ENCODE measurements at regions not wholly inside any gene's neighbourhood (a gene's known extent, or its start where the extent isn't known, plus 50 kb on each side); places are given as distances from the start of the nearest gene placed in this dataset.
"Not testable (repeated sequence)": the region's sequence is repeated elsewhere in the genome, so short reads cannot be mapped to it uniquely, and the experiment has no call there.

DNA sequence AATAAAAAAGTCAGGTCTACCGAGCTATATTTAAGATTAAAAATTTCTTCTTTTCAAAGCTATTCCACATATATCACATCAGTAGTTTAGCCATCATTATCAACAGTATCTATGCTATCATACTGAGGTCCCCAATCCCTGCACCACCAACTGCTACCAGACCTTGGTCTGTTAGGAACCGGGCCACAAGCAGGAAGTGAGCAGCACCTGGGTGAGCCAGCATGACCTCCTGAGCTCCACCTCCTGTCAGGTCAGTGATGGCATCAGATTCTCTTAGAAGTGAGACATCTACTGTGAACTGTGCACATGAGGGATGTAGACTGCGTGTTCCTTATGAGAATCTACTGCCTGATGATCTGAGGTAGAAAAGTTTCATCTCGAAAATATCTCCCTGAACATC, 632.1 kb upstream of the KCND2 start:
- no peaks in the 10 kb centered on the region for H3K4me1 Mint-ChIP-seq (ENCODE audit: low read depth in 2 of 2)
- no peak overlapping the region for H3K4me3 Mint-ChIP-seq
- no peak for ATAC-seq
- H3K9me3 Mint-ChIP-seq: peaks cover 27% of the 10 kb centered on the region
- DNase-seq (ENCODE audit: low spot score): no peak
- no peaks in the 10 kb centered on the region for H3K27me3 Mint-ChIP-seq
- H3K36me3 Mint-ChIP-seq: peaks cover 17% of the 10 kb centered on the region
- no peak overlapping the region for H3K27ac Mint-ChIP-seq

DNA sequence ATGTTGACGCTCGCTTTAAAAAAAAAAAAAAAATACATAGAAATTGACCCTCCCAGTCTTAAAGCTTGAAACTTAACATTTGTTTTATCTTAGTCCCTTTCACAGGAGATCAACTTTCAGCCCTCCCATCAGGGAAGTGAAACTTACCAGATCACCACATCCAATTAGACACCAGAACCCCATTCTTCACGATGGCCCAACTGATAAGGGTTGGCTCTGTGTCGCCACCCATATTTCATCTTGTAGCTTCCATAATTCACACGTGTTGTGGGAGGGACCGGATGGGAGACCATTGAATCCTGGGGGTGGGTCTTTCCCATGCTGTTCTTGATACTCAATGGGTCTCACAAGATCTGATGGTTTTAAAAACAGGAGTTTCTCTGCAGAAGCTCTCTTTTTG, 629.4 kb upstream of the KCND2 start:
- ATAC-seq: no peak
- H3K27me3 Mint-ChIP-seq: no peaks in the 10 kb centered on the region

DNA sequence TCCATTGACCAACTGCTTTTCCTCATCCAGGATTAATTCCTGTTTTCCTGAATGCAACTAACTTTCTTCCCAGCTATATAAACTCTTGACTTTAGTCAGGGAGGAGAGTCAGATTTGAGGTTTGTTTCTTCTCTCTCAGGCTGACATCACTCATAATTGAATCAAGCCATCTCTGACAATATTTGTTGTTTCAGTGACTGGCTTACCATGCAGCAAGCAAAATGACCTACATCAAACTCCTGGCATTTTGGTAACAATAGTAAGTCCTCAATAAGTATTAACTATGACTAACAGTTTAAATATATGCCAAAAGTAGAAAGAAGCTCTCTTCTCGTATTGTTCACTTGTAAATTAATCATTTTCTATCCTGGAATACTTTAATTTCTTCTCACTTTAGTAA, 625.7 kb upstream of the KCND2 start:
- ATAC-seq (no peak), DNase-seq (ENCODE audit: low spot score) (no peak)
- H3K36me3 Mint-ChIP-seq: peaks cover 11% of the 10 kb centered on the region
- peaks cover 19% of the 10 kb centered on the region for H3K9me3 Mint-ChIP-seq
- no peak overlapping the region for H3K27ac Mint-ChIP-seq
- H3K27me3 Mint-ChIP-seq: no peaks in the 10 kb centered on the region
- H3K4me3 Mint-ChIP-seq: no peak overlapping the region
- H3K4me1 Mint-ChIP-seq (ENCODE audit: low read depth in 2 of 2): no peaks in the 10 kb centered on the region

More for the DNA sequence above, 629.4 kb upstream of the KCND2 start:
- no peak overlapping the region for H3K27ac Mint-ChIP-seq
- H3K36me3 Mint-ChIP-seq: peaks cover 19% of the 10 kb centered on the region
- H3K4me1 Mint-ChIP-seq (ENCODE audit: low read depth in 2 of 2): no peaks in the 10 kb centered on the region
- no peak overlapping the region for H3K4me3 Mint-ChIP-seq
- H3K9me3 Mint-ChIP-seq: peaks cover 23% of the 10 kb centered on the region
- no peak for DNase-seq (ENCODE audit: low spot score)

DNA sequence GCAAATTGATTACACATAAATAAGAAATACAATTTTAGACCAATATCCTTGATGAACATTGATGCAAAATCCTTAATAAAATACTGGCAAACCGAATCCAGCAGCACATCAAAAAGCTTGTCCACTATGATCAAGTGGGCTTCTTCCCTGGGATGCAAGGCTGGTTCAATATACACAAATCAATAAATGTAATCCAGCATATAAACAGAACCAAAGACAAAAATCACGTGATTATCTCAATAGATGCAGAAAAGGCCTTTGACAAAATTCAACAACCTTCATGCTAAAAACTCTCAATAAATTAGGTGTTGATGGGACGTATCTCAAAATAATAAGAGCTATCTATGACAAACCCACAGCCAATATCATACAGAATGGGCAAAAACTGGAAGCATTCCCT, 624.2 kb upstream of the KCND2 start:
- H3K4me3 Mint-ChIP-seq; DNase-seq (ENCODE audit: low spot score); ATAC-seq; H3K4me1 Mint-ChIP-seq (ENCODE audit: low read depth in 2 of 2); H3K27me3 Mint-ChIP-seq; H3K27ac Mint-ChIP-seq: not testable (repeated sequence)
- peaks cover 20% of the 10 kb centered on the region for H3K9me3 Mint-ChIP-seq
- H3K36me3 Mint-ChIP-seq: peaks cover 11% of the 10 kb centered on the region

DNA sequence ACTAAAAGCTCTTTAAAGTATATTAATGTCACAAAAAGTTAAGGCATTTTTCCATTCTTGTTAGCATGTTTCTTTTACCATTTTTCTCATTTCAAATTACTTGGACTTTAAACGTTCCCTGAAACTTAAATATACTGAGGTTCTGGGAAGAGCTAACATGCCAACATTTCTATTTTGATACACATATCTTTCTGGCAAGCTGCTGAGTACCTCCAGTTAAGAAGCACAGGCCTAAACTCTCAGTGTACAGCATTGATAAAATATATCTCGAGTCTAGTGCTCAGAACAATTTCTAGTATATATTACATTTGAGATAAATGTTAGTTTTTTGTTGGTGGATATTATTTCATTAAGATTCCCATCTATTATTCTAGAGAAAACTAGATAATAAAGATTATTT, 612.9 kb upstream of the KCND2 start:
- Mint-ChIP-seq H3K27ac (no peak overlapping the region), H3K4me1 (ENCODE audit: low read depth in 2 of 2) (no peaks in the 10 kb centered on the region), H3K36me3 (no peaks in the 10 kb centered on the region), H3K9me3 (peaks cover 4% of the 10 kb centered on the region), H3K4me3 (no peak overlapping the region), H3K27me3 (no peaks in the 10 kb centered on the region)
- no peak for DNase-seq (ENCODE audit: low spot score)
- ATAC-seq: no peak

DNA sequence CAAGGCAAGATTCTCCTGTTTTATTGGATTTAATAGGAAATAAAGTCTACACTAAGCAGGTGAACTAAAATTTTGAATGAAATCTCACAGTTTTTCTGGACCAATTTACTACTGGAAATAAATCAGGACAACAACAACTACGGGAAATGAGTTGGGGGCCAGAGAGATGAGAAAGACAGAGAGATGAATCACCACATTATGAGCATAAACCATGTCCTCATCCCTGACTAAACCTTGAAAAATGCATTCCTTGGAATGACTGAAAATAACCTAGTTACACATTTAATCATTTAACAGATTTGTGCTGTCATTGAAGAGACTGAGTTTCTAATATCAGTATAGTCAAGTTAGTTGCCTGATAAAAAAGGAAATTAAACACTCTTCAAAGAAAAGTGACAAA, 608.4 kb upstream of the KCND2 start:
- ATAC-seq (no peak), DNase-seq (ENCODE audit: low spot score) (no peak)
- no peak overlapping the region for H3K27ac Mint-ChIP-seq
- H3K27me3 Mint-ChIP-seq: no peaks in the 10 kb centered on the region
- peaks cover 4% of the 10 kb centered on the region for H3K36me3 Mint-ChIP-seq
- no peak overlapping the region for H3K4me3 Mint-ChIP-seq
- H3K9me3 Mint-ChIP-seq: peaks cover 16% of the 10 kb centered on the region
- H3K4me1 Mint-ChIP-seq (ENCODE audit: low read depth in 2 of 2): no peaks in the 10 kb centered on the region

DNA sequence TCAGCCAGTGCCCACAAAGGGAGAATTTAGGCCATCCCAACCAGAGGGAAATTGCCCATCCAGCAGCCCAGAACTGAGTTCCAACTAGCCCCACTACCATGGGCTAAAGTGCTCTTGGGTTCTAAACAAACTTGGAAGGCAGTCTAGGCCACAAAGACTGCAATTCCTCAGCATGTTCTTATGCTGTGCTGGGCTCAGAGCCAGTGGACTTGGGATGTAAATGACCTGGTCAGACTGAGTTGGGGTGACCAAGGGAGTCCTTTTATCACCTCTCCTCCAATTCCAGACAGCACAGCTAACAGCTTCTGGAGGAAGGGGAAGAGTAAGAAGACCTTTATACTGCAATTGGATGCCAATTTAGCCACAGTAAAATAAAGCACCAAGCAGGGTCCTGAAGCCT, 607.2 kb upstream of the KCND2 start:
- Mint-ChIP-seq H3K4me3 (no peak overlapping the region), H3K27me3 (no peaks in the 10 kb centered on the region), H3K27ac (no peak overlapping the region), H3K4me1 (ENCODE audit: low read depth in 2 of 2) (no peaks in the 10 kb centered on the region), H3K9me3 (peaks cover 21% of the 10 kb centered on the region), H3K36me3 (peaks cover 4% of the 10 kb centered on the region)
- DNase-seq (ENCODE audit: low spot score) (no peak), ATAC-seq (no peak)

DNA sequence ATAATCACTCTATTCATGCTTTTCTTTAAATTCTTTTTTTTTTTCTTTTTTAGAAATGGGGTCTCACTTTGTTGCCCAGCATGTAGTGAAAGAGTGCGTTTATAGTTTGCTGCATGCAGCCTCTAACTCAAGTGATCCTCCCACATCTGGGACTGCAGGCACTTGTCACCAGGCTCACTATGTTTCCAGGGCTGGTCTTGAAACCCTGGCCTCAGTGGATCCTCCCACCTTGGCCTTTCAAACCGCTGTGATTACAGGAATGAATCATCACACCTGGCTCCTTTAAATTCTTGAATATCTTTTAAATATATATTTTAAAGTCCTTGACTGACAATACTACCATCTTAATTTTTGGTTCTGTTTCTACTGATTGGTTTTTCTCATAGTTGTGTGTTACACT, 591.6 kb upstream of the KCND2 start:
- no peak for DNase-seq (ENCODE audit: low spot score)
- no peak overlapping the region for H3K27ac Mint-ChIP-seq
- H3K4me1 Mint-ChIP-seq (ENCODE audit: low read depth in 2 of 2): no peaks in the 10 kb centered on the region
- H3K27me3 Mint-ChIP-seq: no peaks in the 10 kb centered on the region
- no peak for ATAC-seq
- H3K36me3 Mint-ChIP-seq: no peaks in the 10 kb centered on the region
- no peak overlapping the region for H3K4me3 Mint-ChIP-seq
- peaks cover 17% of the 10 kb centered on the region for H3K9me3 Mint-ChIP-seq

DNA sequence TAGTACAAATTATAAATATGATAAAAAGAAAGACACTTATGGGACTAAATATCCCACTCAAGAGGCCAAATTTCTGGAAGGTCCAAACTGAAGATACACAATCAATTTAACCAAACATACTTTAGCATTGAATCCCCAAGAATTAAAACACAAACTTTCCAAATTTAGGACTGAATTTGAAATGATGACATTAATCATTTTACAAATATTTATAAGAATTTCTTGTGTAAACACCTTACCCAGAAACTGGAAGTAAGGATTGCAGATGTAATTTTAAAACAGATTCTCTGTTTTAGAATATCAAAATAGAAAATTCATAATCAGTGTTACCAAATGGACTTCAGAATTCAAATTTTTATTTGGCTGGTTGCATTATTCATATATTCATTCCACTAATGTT, 588.2 kb upstream of the KCND2 start:
- Mint-ChIP-seq H3K9me3 (peaks cover 17% of the 10 kb centered on the region), H3K27me3 (no peaks in the 10 kb centered on the region), H3K27ac (no peak overlapping the region), H3K4me3 (no peak overlapping the region), H3K4me1 (ENCODE audit: low read depth in 2 of 2) (no peaks in the 10 kb centered on the region), H3K36me3 (no peaks in the 10 kb centered on the region)
- ATAC-seq (no peak), DNase-seq (ENCODE audit: low spot score) (no peak)

DNA sequence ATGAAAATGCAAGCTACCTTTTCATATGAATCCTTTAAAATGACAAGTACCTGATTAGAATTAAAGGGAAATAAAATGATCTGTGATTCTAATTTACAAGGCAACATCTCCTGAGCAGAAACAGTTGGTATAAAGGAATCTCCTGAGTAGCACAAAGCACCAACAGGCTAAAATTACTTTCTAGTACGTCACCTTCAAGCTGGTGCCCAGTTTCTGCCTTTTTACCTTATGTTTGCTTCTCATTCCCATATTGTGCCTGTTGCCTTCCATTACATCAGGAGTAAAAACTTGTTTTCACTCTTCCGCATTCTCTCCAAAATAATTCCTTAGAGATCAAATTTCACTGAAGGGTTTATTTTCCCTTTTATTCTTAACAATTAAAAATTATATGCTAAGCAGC, 587.1 kb upstream of the KCND2 start:
- no peak for ATAC-seq
- peaks cover 17% of the 10 kb centered on the region for H3K9me3 Mint-ChIP-seq

DNA sequence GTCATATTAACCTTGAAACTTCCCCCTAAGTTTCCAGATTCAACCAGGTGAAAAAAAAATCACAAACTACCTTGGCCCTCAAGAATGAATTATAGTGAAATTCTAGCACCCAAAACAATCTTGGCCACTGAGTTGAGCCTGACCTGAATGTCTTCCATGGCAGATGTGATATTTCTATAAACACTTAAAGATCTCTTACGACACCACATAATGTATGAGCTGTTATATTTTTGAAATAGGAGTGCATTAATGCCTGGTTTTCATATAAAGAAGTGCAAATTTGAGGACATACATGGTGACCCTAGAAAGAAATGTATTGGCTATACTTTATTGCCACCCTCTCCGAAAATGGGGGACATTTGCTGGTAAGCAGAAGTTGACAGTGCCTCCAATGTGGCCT, 584.1 kb upstream of the KCND2 start:
- no peaks in the 10 kb centered on the region for H3K4me1 Mint-ChIP-seq (ENCODE audit: low read depth in 2 of 2)
- H3K27me3 Mint-ChIP-seq: no peaks in the 10 kb centered on the region
- DNase-seq (ENCODE audit: low spot score) (no peak), ATAC-seq (no peak)
- H3K36me3 Mint-ChIP-seq: no peaks in the 10 kb centered on the region
- H3K4me3 Mint-ChIP-seq: no peak overlapping the region
- peaks cover 15% of the 10 kb centered on the region for H3K9me3 Mint-ChIP-seq
- no peak overlapping the region for H3K27ac Mint-ChIP-seq

More for the DNA sequence above, 587.1 kb upstream of the KCND2 start:
- DNase-seq (ENCODE audit: low spot score): no peak
- no peaks in the 10 kb centered on the region for H3K36me3 Mint-ChIP-seq
- no peaks in the 10 kb centered on the region for H3K4me1 Mint-ChIP-seq (ENCODE audit: low read depth in 2 of 2)
- no peak overlapping the region for H3K27ac Mint-ChIP-seq
- H3K4me3 Mint-ChIP-seq: no peak overlapping the region
- H3K27me3 Mint-ChIP-seq: no peaks in the 10 kb centered on the region

DNA sequence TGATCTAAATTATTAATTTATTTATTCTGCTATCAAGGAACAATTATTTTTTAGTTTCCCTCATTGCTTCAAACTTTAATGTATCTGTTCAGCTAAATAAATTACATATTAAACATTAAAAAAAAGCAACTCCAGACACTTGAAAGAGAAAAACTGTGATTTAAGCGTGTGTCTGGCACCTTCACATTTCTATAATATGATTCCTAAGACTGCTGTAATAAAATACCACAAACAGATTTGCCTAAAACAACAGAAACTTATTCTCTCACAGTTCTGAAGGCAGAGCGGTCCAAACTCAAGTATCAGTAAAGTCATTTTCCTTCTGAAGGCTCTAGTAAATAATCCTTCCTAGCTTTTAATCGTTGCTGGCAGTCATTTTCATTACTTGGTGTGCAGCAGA, 580.4 kb upstream of the KCND2 start:
- H3K36me3 Mint-ChIP-seq: peaks cover 6% of the 10 kb centered on the region
- H3K4me1 Mint-ChIP-seq (ENCODE audit: low read depth in 2 of 2): no peaks in the 10 kb centered on the region
- no peak for DNase-seq (ENCODE audit: low spot score)
- no peak overlapping the region for H3K27ac Mint-ChIP-seq
- ATAC-seq: no peak
- H3K27me3 Mint-ChIP-seq: no peaks in the 10 kb centered on the region
- H3K9me3 Mint-ChIP-seq: peaks cover 16% of the 10 kb centered on the region
- no peak overlapping the region for H3K4me3 Mint-ChIP-seq

DNA sequence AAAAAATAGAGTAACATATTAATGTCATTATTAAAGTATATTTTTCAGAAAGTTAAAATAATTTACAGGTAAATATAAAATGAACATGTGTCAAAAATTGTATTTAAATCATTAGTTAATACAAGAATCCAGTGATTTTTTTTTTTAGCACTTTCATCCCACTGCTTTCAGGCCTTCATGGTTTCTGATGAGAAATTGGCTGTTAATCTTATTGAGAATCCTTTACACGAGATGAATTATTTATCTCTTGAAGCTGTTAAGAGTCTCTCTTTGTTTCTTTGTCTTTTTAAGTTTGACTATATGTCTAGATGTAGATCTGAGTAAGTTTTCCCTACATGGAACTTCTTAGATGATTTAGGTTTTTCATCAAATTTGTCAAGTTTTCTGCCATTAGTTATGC, 578.5 kb upstream of the KCND2 start:
- H3K36me3 Mint-ChIP-seq: peaks cover 6% of the 10 kb centered on the region
- H3K27ac Mint-ChIP-seq: no peak overlapping the region
- DNase-seq (ENCODE audit: low spot score): no peak
- H3K9me3 Mint-ChIP-seq: peaks cover 15% of the 10 kb centered on the region
- H3K4me1 Mint-ChIP-seq (ENCODE audit: low read depth in 2 of 2): no peaks in the 10 kb centered on the region
- H3K4me3 Mint-ChIP-seq: no peak overlapping the region
- ATAC-seq: no peak
- no peaks in the 10 kb centered on the region for H3K27me3 Mint-ChIP-seq

DNA sequence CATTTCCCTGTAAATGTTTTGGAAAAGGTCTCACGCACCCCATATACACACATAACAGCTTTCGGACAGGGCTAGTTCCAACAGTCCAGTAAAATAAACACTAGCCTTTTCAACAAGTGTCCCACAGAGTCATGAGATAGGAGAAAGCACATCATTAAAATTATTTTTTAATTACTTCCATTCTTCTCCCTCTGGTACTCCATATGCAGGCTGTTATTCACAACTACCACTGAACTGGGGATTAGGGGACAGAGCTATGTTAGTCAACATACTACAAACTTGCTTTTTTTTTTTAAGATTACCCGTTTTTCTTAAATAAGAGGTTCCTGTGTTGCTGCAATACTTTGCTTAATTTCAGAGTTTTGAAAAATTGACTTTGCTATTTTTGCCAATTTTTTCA, 576.6 kb upstream of the KCND2 start:
- Mint-ChIP-seq H3K36me3 (peaks cover 6% of the 10 kb centered on the region), H3K27ac (no peak overlapping the region), H3K27me3 (no peaks in the 10 kb centered on the region), H3K4me3 (no peak overlapping the region), H3K4me1 (ENCODE audit: low read depth in 2 of 2) (no peaks in the 10 kb centered on the region), H3K9me3 (peaks cover 15% of the 10 kb centered on the region)
- DNase-seq (ENCODE audit: low spot score): no peak
- no peak for ATAC-seq

DNA sequence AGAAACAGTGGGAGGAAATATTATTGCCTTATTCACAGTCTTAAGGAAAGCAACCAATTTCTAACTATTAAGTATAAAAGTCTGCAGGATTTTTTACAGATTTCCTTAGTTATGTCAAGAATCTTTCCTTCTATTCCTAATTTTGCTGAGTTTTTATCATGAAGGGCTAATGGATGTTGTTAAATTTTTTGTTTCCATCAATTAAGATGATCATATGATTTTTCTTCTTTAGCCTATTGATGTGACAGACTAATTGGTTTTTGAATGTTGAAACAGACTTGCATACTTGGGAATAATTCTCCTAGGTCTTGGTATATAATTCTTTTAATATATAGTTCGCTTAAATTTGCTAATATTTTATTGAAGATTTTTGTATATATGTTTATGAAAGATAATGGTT, 569.1 kb upstream of the KCND2 start:
- H3K27me3 Mint-ChIP-seq: no peaks in the 10 kb centered on the region
- peaks cover 7% of the 10 kb centered on the region for H3K36me3 Mint-ChIP-seq
- no peak for ATAC-seq
- DNase-seq (ENCODE audit: low spot score): no peak
- no peak overlapping the region for H3K27ac Mint-ChIP-seq
- no peaks in the 10 kb centered on the region for H3K4me1 Mint-ChIP-seq (ENCODE audit: low read depth in 2 of 2)
- H3K4me3 Mint-ChIP-seq: no peak overlapping the region
- H3K9me3 Mint-ChIP-seq: no peaks in the 10 kb centered on the region

All from natural killer cell treated with Interleukin-12 subunit alpha and Interleukin-12 subunit beta and Interleukin-15 and Interleukin-18, amount 100 ng/mL, for 72 hours (primary cell).